Neural cell (in vitro differentiated cells): ENCODE measurements at regions not wholly inside any gene's neighbourhood (a gene's known extent, or its start where the extent isn't known, plus 50 kb on each side); places are given as distances from the start of the nearest gene placed in this dataset.

Source experiments
- H2AFZ ChIP-seq: fragments of 200-600, 300-800 bp; sonication (generic), shearing (Covaris generic); 2 replicates; pipeline ENCODE4 v1.6.0; 2014; ENCODE audit warnings: low read depth, mild to moderate bottlenecking, antibody characterized with exemption, low read length, moderate library complexity
- H3F3A ChIP-seq: fragments of 200-600 bp; shearing (Covaris generic); 2 replicates; pipeline ENCODE4 v1.6.1; 2016; ENCODE audit warnings: mild to moderate bottlenecking, moderate library complexity, mixed read lengths, antibody characterized with exemption, low read length; ENCODE audit not compliant: insufficient read depth, poor library complexity, severe bottlenecking
- H3K27ac ChIP-seq: fragments of 200-600, 300-800 bp; sonication (generic), shearing (Covaris generic); 2 replicates; pipeline ENCODE4 v1.5.1; 2014; ENCODE audit warnings: mild to moderate bottlenecking, low read length, moderate library complexity
- H3K27me3 ChIP-seq: fragments of 300-800, 200-600 bp; sonication (generic), shearing (Covaris generic); 2 replicates; pipeline ENCODE4 v1.6.0; 2014; ENCODE audit warnings: mild to moderate bottlenecking, low read depth, low read length, moderate library complexity; ENCODE audit not compliant: insufficient read depth
- H3K36me3 ChIP-seq: fragments of 300-800, 200-600 bp; sonication (generic), shearing (Covaris generic); 2 replicates; pipeline ENCODE4 v1.5.1; 2014; ENCODE audit warnings: mild to moderate bottlenecking, antibody characterized with exemption, low read length, moderate library complexity; ENCODE audit not compliant: insufficient read depth
- H3K4me2 ChIP-seq: fragments of 300-800, 200-600 bp; sonication (generic), shearing (Covaris generic); 2 replicates; pipeline ENCODE4 v1.6.0; 2014; ENCODE audit warnings: mild to moderate bottlenecking, low read length
- H3K4me3 ChIP-seq: fragments of 300-800, 200-600 bp; sonication (generic), shearing (Covaris generic); 2 replicates; pipeline ENCODE4 v1.5.1; 2014; ENCODE audit warnings: mild to moderate bottlenecking, low read length, moderate library complexity
- H3K79me2 ChIP-seq: fragments of 200-600 bp; shearing (Covaris generic); replicated peaks from 2 replicates; pipeline ENCODE4 v1.6.0; 2014; ENCODE audit warnings: mild to moderate bottlenecking, low read length, moderate library complexity; ENCODE audit not compliant: insufficient read depth
- H3K9ac ChIP-seq: fragments of 300-800, 200-600 bp; sonication (generic), shearing (Covaris generic); 2 replicates; pipeline ENCODE4 v1.6.1; 2016; ENCODE audit warnings: mild to moderate bottlenecking, low read length, mixed read lengths
- H3K9me2 ChIP-seq: fragments of 200-600 bp; shearing (Covaris generic); 2 replicates; pipeline ENCODE4 v1.6.1; 2016; ENCODE audit warnings: mild to moderate bottlenecking, low read length, mixed read lengths; ENCODE audit not compliant: insufficient read depth
- H3K9me3 ChIP-seq: fragments of 200-600, 300-800 bp; sonication (generic), shearing (Covaris generic); 2 replicates; pipeline ENCODE4 v1.6.1; 2016; ENCODE audit warnings: mild to moderate bottlenecking, mixed run types, low read length, moderate library complexity, mixed read lengths
- H4K20me1 ChIP-seq: fragments of 200-600 bp; shearing (Covaris generic); 2 replicates; pipeline ENCODE4 v1.6.1; 2016; ENCODE audit warnings: mild to moderate bottlenecking, mixed run types; ENCODE audit not compliant: insufficient read depth
- EP300 ChIP-seq: fragments of 450-650 bp; conservative IDR thresholded peaks from 2 replicates; pipeline ENCODE4 v1.6.1; 2014; ENCODE audit warnings: antibody characterized with exemption, mild to moderate bottlenecking, moderate library complexity; ENCODE audit not compliant: poor library complexity, severe bottlenecking
- EZH2 ChIP-seq: fragments of 200-600, 300-800 bp; shearing (Covaris generic), sonication (generic); IDR thresholded peaks from 2 replicates; pipeline ENCODE4 v1.6.1; 2014; ENCODE audit warnings: antibody characterized with exemption, low read length, borderline replicate concordance, mild to moderate bottlenecking; ENCODE audit not compliant: insufficient read depth, poor library complexity, severe bottlenecking
- MXI1 ChIP-seq: fragments of 450-650 bp; conservative IDR thresholded peaks from 2 replicates; pipeline ENCODE4 v1.6.1; 2014; ENCODE audit warnings: antibody characterized with exemption, mild to moderate bottlenecking; ENCODE audit not compliant: poor library complexity, severe bottlenecking
- POLR2AphosphoS5 ChIP-seq: IDR thresholded peaks from 2 replicates; pipeline ENCODE4 v1.6.1; 2012
- RAD21 ChIP-seq: fragments of 450-650 bp; conservative IDR thresholded peaks from 2 replicates; pipeline ENCODE4 v1.6.1; 2014; ENCODE audit warnings: antibody characterized with exemption, mild to moderate bottlenecking, moderate library complexity
- SMC3 ChIP-seq: fragments of 450-650 bp; conservative IDR thresholded peaks from 2 replicates; pipeline ENCODE4 v1.6.1; 2014; ENCODE audit warnings: antibody characterized with exemption, mild to moderate bottlenecking, moderate library complexity; ENCODE audit not compliant: poor library complexity
- TAF1 ChIP-seq: IDR thresholded peaks from 2 replicates; pipeline ENCODE4 v1.6.1; 2012; ENCODE audit warnings: low read depth
- TF ChIP-seq, protein P1 (sequence below): IDR thresholded peaks from 2 replicates; pipeline ENCODE4 v1.6.1; 2012; ENCODE audit warnings: borderline replicate concordance
- TF ChIP-seq, protein P2 (sequence below): fragments of 450-650 bp; IDR thresholded peaks from 2 replicates; pipeline ENCODE4 v1.5.1; 2014; ENCODE audit warnings: antibody characterized with exemption, mild to moderate bottlenecking, moderate library complexity; ENCODE audit not compliant: poor library complexity, severe bottlenecking

DNA sequence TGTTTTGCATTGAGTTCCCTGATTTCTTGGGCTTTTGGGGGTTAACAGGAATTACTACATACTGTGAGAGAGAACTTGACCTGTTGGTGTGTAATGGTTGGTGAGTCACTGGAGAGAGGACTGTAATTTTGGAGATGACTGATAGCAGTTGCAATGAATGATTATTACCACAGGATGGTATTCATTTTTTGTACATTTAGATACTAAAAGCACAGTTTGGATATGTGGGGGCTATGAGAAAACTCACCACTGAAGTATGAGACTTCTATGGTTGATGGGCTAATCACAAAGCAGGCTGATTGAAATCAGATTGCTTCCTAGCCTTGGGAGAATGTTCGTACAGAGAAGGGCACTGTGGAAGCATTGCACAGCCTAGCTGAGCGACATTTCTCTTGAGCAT, 1571.3 kb upstream of the PRMT6 start:
- Histone ChIP-seq H4K20me1 (no peaks in the 10 kb centered on the region), H3K27me3 (no peaks in the 10 kb centered on the region), H2AFZ (no peak overlapping the region), H3K36me3 (no peaks in the 10 kb centered on the region), H3K4me3 (no peak overlapping the region), H3K9me2 (no peaks in the 10 kb centered on the region), H3F3A (no peaks in the 10 kb centered on the region), H3K9me3 (no peaks in the 10 kb centered on the region), H3K9ac (no peak overlapping the region), H3K79me2 (no peaks in the 10 kb centered on the region), H3K27ac (no peak overlapping the region), H3K4me2 (no peak overlapping the region)
- no peak for TF ChIP-seq EP300
- no peak for TF ChIP-seq MXI1

DNA sequence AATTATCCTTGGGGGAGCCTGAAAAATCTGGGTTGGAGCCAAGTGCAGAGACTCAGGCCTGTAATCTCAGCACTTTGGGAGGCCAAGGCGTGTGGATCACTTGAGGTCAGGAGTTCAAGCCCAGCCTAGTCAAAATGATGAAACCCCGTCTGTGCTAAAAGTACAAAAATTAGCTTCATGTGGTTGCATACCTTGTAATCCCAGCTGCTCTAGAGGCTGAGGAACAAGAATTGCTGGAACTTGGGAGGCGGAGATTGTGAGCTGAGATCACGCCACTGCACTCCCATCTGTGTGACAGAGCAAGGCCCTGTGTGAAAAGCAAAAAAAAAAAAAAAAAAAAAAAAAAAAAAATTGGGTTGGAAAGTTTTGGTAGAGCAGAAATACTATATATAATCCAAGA, 1563.6 kb upstream of the PRMT6 start:
- no peaks in the 10 kb centered on the region for H3K79me2 ChIP-seq
- no peaks in the 10 kb centered on the region for H3F3A ChIP-seq
- H3K4me2 ChIP-seq = no peak overlapping the region
- H3K9me3 ChIP-seq = no peaks in the 10 kb centered on the region
- H3K9me2 ChIP-seq = no peaks in the 10 kb centered on the region
- no peak overlapping the region for H3K9ac ChIP-seq
- H2AFZ ChIP-seq = no peak overlapping the region
- TF ChIP-seq SMC3 (no peak), RAD21 (no peak), EP300 (no peak), POLR2AphosphoS5 (no peak), EZH2 (no peak), TAF1 (no peak), MXI1 (no peak)
- TF ChIP-seq, protein P1, sequence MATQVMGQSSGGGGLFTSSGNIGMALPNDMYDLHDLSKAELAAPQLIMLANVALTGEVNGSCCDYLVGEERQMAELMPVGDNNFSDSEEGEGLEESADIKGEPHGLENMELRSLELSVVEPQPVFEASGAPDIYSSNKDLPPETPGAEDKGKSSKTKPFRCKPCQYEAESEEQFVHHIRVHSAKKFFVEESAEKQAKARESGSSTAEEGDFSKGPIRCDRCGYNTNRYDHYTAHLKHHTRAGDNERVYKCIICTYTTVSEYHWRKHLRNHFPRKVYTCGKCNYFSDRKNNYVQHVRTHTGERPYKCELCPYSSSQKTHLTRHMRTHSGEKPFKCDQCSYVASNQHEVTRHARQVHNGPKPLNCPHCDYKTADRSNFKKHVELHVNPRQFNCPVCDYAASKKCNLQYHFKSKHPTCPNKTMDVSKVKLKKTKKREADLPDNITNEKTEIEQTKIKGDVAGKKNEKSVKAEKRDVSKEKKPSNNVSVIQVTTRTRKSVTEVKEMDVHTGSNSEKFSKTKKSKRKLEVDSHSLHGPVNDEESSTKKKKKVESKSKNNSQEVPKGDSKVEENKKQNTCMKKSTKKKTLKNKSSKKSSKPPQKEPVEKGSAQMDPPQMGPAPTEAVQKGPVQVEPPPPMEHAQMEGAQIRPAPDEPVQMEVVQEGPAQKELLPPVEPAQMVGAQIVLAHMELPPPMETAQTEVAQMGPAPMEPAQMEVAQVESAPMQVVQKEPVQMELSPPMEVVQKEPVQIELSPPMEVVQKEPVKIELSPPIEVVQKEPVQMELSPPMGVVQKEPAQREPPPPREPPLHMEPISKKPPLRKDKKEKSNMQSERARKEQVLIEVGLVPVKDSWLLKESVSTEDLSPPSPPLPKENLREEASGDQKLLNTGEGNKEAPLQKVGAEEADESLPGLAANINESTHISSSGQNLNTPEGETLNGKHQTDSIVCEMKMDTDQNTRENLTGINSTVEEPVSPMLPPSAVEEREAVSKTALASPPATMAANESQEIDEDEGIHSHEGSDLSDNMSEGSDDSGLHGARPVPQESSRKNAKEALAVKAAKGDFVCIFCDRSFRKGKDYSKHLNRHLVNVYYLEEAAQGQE = no peak
- TF ChIP-seq, protein P2, sequence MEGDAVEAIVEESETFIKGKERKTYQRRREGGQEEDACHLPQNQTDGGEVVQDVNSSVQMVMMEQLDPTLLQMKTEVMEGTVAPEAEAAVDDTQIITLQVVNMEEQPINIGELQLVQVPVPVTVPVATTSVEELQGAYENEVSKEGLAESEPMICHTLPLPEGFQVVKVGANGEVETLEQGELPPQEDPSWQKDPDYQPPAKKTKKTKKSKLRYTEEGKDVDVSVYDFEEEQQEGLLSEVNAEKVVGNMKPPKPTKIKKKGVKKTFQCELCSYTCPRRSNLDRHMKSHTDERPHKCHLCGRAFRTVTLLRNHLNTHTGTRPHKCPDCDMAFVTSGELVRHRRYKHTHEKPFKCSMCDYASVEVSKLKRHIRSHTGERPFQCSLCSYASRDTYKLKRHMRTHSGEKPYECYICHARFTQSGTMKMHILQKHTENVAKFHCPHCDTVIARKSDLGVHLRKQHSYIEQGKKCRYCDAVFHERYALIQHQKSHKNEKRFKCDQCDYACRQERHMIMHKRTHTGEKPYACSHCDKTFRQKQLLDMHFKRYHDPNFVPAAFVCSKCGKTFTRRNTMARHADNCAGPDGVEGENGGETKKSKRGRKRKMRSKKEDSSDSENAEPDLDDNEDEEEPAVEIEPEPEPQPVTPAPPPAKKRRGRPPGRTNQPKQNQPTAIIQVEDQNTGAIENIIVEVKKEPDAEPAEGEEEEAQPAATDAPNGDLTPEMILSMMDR = no peak
- H3K36me3 ChIP-seq = no peaks in the 10 kb centered on the region
- no peaks in the 10 kb centered on the region for H3K27me3 ChIP-seq
- no peaks in the 10 kb centered on the region for H4K20me1 ChIP-seq
- no peak overlapping the region for H3K4me3 ChIP-seq
- H3K27ac ChIP-seq = no peak overlapping the region

DNA sequence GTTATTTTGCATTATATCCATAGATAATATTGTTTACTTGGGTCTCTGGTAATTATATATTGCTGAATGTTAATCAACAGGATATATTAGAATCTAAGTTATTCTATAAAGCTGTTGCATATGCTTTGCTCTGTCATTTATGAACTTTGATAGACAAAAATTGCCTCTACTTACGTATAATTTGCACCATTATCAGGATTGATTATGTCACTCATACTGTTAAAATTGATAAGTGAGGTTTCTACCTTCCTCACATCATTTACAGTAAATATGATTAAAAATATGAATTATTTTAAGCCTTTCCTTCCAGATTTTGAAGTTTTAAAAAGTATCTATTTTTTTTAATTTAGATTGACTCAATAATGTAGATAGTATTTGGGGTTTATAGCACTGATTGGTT, 1540.4 kb upstream of the PRMT6 start:
- H3K27ac ChIP-seq = no peak overlapping the region
- no peak overlapping the region for H3K4me3 ChIP-seq
- H2AFZ ChIP-seq = no peak overlapping the region
- H3K27me3 ChIP-seq = no peaks in the 10 kb centered on the region
- no peaks in the 10 kb centered on the region for H4K20me1 ChIP-seq
- no peaks in the 10 kb centered on the region for H3F3A ChIP-seq
- no peak overlapping the region for H3K9ac ChIP-seq
- no peaks in the 10 kb centered on the region for H3K36me3 ChIP-seq
- no peaks in the 10 kb centered on the region for H3K79me2 ChIP-seq
- no peak overlapping the region for H3K4me2 ChIP-seq
- no peaks in the 10 kb centered on the region for H3K9me3 ChIP-seq
- TF ChIP-seq EP300 (peak; percentile 71), SMC3 (no peak), POLR2AphosphoS5 (peak; percentile 57)
- H3K9me2 ChIP-seq = no peaks in the 10 kb centered on the region
